Stomach (tissue), 4 donors: ENCODE measurements at regions not wholly inside any gene's neighbourhood (a gene's known extent, or its start where the extent isn't known, plus 50 kb on each side); places are given as distances from the start of the nearest gene placed in this dataset.

Source experiments
- EP300 ChIP-seq: sonication (generic); formaldehyde crosslinking; IDR thresholded peaks from one replicate; pipeline ENCODE4 v1.6.1; 2017; ENCODE audit warnings: antibody characterized with exemption
- POLR2A ChIP-seq, 4 donors: fragments of 450-650 bp; IDR thresholded peaks; one replicate each; pipeline ENCODE4 v1.6.1; 2016; ENCODE audit warnings: antibody characterized with exemption in 4 of 4, control low read depth in 2 of 4, mild to moderate bottlenecking in 1 of 4, moderate library complexity in 1 of 4
- POLR2AphosphoS5 ChIP-seq, 3 donors: sonication (generic); formaldehyde crosslinking; IDR thresholded peaks; one replicate each; pipeline ENCODE4 v1.6.1; 2016; ENCODE audit warnings: antibody characterized with exemption in 3 of 3
- TF ChIP-seq, protein P1 (sequence below), 7 experiments: fragments of 450-650 bp in 4 of 7; fragments of 200-600 bp in 3 of 7; sonication (generic) in 3 of 7; IDR thresholded peaks; one replicate each; pipeline ENCODE4 v1.5.1; 2016 to 2019; ENCODE audit warnings: antibody characterized with exemption in 7 of 7, control low read depth in 2 of 7, mild to moderate bottlenecking in 1 of 7

DNA sequence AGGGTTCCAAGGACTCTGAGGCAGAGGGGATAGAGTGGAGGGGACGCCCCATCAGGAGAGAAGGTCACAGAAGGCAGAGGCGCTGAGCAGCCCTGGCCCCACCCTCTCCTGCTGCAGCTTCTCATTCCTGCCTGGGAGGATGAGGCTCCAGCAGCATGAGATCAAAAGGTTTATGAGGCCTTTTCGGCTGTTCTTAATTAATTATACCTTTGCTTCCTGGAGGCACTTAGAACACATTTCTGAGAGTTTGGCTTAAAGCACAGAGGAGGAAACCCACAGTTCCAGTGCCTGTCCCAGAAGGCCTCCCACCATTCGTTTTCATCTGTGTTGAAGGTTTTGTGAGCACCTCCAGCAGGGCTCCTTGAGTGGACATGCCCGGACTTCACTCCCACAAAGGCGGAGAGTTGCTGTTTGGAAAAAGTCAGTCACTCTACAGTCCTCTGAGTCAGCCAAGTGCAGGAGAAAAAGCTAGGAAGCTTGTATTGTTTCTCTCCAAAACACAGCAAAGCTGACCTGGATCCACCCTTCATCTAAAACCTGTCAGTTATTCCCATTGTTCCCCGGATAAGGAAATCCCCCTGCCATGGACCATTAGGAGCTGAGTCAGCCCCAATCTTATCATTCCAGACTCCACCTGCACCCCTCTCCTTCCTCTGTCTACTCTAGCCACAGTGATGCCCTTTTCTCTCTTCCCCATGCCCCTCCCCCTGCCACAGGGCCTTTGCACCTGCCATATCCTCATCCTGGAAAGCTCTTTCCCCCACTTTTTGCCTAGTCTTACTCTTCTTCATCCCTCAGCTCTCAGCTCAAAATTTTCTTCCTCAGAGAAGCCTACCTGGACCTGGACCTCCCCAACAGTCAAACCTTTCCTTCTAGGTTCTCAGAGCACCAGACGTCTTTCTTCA lies 276.8 kb downstream of the FBXW7 start:
- TF ChIP-seq POLR2A (IDR thresholded peaks at IDR 0.05) = no peak
- TF ChIP-seq, protein P1, sequence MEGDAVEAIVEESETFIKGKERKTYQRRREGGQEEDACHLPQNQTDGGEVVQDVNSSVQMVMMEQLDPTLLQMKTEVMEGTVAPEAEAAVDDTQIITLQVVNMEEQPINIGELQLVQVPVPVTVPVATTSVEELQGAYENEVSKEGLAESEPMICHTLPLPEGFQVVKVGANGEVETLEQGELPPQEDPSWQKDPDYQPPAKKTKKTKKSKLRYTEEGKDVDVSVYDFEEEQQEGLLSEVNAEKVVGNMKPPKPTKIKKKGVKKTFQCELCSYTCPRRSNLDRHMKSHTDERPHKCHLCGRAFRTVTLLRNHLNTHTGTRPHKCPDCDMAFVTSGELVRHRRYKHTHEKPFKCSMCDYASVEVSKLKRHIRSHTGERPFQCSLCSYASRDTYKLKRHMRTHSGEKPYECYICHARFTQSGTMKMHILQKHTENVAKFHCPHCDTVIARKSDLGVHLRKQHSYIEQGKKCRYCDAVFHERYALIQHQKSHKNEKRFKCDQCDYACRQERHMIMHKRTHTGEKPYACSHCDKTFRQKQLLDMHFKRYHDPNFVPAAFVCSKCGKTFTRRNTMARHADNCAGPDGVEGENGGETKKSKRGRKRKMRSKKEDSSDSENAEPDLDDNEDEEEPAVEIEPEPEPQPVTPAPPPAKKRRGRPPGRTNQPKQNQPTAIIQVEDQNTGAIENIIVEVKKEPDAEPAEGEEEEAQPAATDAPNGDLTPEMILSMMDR (IDR thresholded peaks at IDR 0.05) = no peak
- no peak for TF ChIP-seq POLR2AphosphoS5 (IDR thresholded peaks at IDR 0.05)
- no peak for TF ChIP-seq EP300
